Parathyroid adenoma (tissue), 2 donors: ENCODE measurements at regions not wholly inside any gene's neighbourhood (a gene's known extent, or its start where the extent isn't known, plus 50 kb on each side); places are given as distances from the start of the nearest gene placed in this dataset.

Source experiments
- H2AFZ ChIP-seq: fragments of 300-600 bp; sonication (generic); one replicate; pipeline ENCODE4 v1.7.0; 2017; ENCODE audit warnings: antibody characterized with exemption, mild to moderate bottlenecking
- H3K27ac ChIP-seq: fragments of 300-600 bp; sonication (generic); one replicate; pipeline ENCODE4 v1.7.0; 2017
- H3K27me3 ChIP-seq: fragments of 300-600 bp; sonication (generic); one replicate; pipeline ENCODE4 v1.7.0; 2017; ENCODE audit warnings: low read length; ENCODE audit not compliant: control insufficient read depth, insufficient read depth
- H3K36me3 ChIP-seq: fragments of 300-600 bp; sonication (generic); one replicate; pipeline ENCODE4 v1.7.0; 2017; ENCODE audit warnings: low read length; ENCODE audit not compliant: control insufficient read depth, insufficient read depth
- H3K4me1 ChIP-seq: fragments of 300-600 bp; sonication (generic); one replicate; pipeline ENCODE4 v1.7.0; 2017; ENCODE audit warnings: control low read depth
- H3K4me2 ChIP-seq: fragments of 300-600 bp; sonication (generic); one replicate; pipeline ENCODE4 v1.7.0; 2017; ENCODE audit warnings: low read length
- H3K4me3 ChIP-seq: fragments of 300-600 bp; sonication (generic); one replicate; pipeline ENCODE4 v1.7.0; 2017; ENCODE audit warnings: low read depth, low read length
- H3K79me2 ChIP-seq: fragments of 300-600 bp; sonication (generic); one replicate; pipeline ENCODE4 v1.7.0; 2017; ENCODE audit warnings: control low read depth
- H3K9ac ChIP-seq: fragments of 300-600 bp; sonication (generic); one replicate; pipeline ENCODE4 v1.7.0; 2017; ENCODE audit warnings: mild to moderate bottlenecking
- H3K9me3 ChIP-seq: fragments of 300-600 bp; sonication (generic); one replicate; pipeline ENCODE4 v1.7.0; 2017; ENCODE audit warnings: low read length; ENCODE audit not compliant: control insufficient read depth
- CTCF ChIP-seq: fragments of 300-600 bp; sonication (generic); IDR thresholded peaks from one replicate; pipeline ENCODE4 v1.7.0; 2017; ENCODE audit warnings: antibody characterized with exemption, mild to moderate bottlenecking
- donor health status: primary hyperparathyroidism.

- Histone ChIP-seq H3K4me1 (peaks cover 4% of the 10 kb centered on the region), H3K27me3 (no peaks in the 10 kb centered on the region), H3K36me3 (no peaks in the 10 kb centered on the region), H3K4me2 (no peak overlapping the region), H3K27ac (no peak overlapping the region), H3K79me2 (no peaks in the 10 kb centered on the region), H2AFZ (no peak overlapping the region), H3K9me3 (no peaks in the 10 kb centered on the region), H3K9ac (no peak overlapping the region), H3K4me3 (no peak overlapping the region)
- no peak for TF ChIP-seq CTCF
Observed at GRCh38 chr13:110097013-110097412, 209.9 kb downstream of the COL4A1 start.

GRCh38 chr13:110092831-110093247 is 214.1 kb downstream of the COL4A1 start:
- Histone ChIP-seq H3K9ac (no peak overlapping the region), H3K79me2 (no peaks in the 10 kb centered on the region), H3K4me2 (no peak overlapping the region), H2AFZ (no peak overlapping the region), H3K9me3 (no peaks in the 10 kb centered on the region), H3K27me3 (no peaks in the 10 kb centered on the region), H3K27ac (no peak overlapping the region), H3K4me1 (peaks cover 4% of the 10 kb centered on the region), H3K36me3 (no peaks in the 10 kb centered on the region), H3K4me3 (no peak overlapping the region)
- no peak for TF ChIP-seq CTCF

GRCh38 chr13:110089815-110090214 is 217.1 kb downstream of the COL4A1 start:
- no peak for TF ChIP-seq CTCF
- no peaks in the 10 kb centered on the region for H3K36me3 ChIP-seq
- H3K27me3 ChIP-seq = no peaks in the 10 kb centered on the region
- H3K9ac ChIP-seq = no peak overlapping the region
- H3K4me2 ChIP-seq = no peak overlapping the region
- no peaks in the 10 kb centered on the region for H3K9me3 ChIP-seq
- no peak overlapping the region for H3K27ac ChIP-seq
- H3K4me3 ChIP-seq = no peak overlapping the region
- H3K4me1 ChIP-seq = peaks cover 3% of the 10 kb centered on the region
- H2AFZ ChIP-seq = no peak overlapping the region
- no peaks in the 10 kb centered on the region for H3K79me2 ChIP-seq

- Histone ChIP-seq H3K27ac (no peak overlapping the region), H3K4me1 (no peaks in the 10 kb centered on the region), H3K27me3 (no peaks in the 10 kb centered on the region), H3K79me2 (no peaks in the 10 kb centered on the region), H3K4me3 (no peak overlapping the region), H2AFZ (no peak overlapping the region), H3K9ac (no peak overlapping the region), H3K4me2 (no peak overlapping the region), H3K9me3 (no peaks in the 10 kb centered on the region), H3K36me3 (no peaks in the 10 kb centered on the region)
- no peak for TF ChIP-seq CTCF
Observed at GRCh38 chr13:110089100-110089499, 217.9 kb downstream of the COL4A1 start.

- Histone ChIP-seq H2AFZ (no peak overlapping the region), H3K27ac (no peak overlapping the region), H3K4me2 (no peak overlapping the region), H3K9me3 (no peaks in the 10 kb centered on the region), H3K4me1 (no peaks in the 10 kb centered on the region), H3K9ac (no peak overlapping the region), H3K27me3 (no peaks in the 10 kb centered on the region), H3K79me2 (no peaks in the 10 kb centered on the region), H3K36me3 (no peaks in the 10 kb centered on the region), H3K4me3 (no peak overlapping the region)
- TF ChIP-seq CTCF = no peak
Observed at GRCh38 chr13:110073982-110074381, 233.0 kb downstream of the COL4A1 start.
